IPS-18c (cell line): ENCODE measurements at regions not wholly inside any gene's neighbourhood (a gene's known extent, or its start where the extent isn't known, plus 50 kb on each side); places are given as distances from the start of the nearest gene placed in this dataset.

ENCODE experiments used
- H3K4me3 ChIP-seq: 2 replicates; pipeline ENCODE4 v1.7.0; 2013; ENCODE audit warnings: low read depth, mild to moderate bottlenecking, low read length, moderate library complexity; ENCODE audit not compliant: insufficient read depth
- H3K9me3 ChIP-seq: one replicate; pipeline ENCODE4 v1.6.1; 2013; ENCODE audit warnings: mild to moderate bottlenecking, low read length, moderate library complexity; ENCODE audit not compliant: control insufficient read depth, insufficient read depth

DNA sequence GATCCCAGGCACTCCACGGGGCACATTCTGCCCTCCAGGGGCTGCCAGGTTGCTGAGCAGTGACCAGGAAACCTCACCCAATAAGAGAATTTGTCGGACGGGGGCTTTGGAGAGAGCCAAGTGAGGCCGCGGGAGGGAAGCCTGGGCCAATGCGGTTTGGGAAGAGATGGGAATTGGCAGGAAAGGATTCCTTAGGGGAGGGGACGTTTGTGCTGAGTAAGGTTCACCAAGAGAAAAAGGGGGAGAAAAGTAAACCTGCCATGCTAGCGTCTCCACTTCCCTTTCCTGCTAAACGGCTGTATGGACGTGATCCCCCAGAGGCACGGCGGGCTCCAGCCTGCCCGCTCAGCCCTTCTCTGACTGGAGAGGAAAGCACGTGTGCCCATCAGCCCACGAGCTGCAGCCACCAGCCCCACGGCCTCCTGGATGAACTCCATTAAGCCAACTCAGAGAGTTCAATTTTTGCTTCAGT lies 194.4 kb upstream of the ID2 start:
- H3K4me3 ChIP-seq = no peak overlapping the region

DNA sequence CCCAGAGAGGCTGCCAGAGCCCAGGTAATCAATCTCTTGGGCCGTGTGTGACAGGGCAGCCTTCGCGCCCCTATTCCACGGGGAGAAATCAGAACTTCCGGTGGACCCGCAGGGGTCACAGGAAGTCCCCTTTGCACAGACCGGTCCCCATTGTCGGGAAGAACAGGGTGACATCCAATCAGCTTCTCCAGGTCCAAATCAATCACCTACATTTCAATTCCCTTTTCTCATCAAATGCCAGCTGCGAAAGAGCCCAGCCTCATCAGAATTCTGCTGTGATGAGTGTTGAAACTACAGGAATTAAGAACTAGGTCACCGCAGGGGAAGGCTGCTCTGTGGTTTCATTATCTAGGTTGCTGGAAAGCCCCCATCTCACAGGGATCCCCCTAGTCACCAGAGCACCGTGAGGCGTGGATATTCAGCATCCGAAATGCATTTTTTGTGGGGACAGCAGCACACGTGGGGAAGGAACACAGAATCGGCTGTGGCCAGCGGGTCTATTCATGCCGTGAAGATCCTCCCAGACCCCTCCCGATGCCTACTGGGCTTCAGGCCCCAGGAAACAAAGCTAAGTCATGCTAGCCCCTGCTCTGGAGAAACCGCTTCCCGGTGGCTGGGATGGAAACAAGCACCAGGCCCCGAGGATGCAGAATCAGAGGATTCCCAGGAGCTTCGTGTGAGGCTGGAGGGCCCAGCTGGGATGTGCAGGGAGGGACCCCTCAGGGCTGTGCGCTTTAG lies 193.7 kb upstream of the ID2 start:
- H3K9me3 ChIP-seq = no peaks in the 10 kb centered on the region
- H3K4me3 ChIP-seq = no peak overlapping the region

More for the DNA sequence above, 194.4 kb upstream of the ID2 start:
- H3K9me3 ChIP-seq = no peaks in the 10 kb centered on the region

DNA sequence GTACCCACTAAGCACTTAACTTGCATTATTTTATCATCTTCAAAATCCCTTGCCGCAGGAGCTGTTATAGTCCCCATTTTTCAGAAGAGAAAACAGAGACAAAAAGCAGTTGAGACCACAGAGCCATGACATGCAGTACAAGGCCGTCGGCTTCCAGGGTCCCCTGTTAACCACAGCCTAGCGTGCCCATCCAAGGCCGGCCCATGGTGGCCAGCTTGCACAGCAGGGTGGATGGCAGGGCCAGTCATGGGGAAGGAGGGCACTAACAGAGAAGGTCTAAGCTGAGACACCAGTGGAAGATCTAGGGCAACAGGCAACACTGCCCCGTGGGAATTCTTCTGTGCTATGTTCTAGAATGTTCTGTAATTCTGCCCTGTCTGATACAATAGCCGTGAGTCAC lies 192.6 kb upstream of the ID2 start:
- no peaks in the 10 kb centered on the region for H3K9me3 ChIP-seq
- H3K4me3 ChIP-seq = no peak overlapping the region

DNA sequence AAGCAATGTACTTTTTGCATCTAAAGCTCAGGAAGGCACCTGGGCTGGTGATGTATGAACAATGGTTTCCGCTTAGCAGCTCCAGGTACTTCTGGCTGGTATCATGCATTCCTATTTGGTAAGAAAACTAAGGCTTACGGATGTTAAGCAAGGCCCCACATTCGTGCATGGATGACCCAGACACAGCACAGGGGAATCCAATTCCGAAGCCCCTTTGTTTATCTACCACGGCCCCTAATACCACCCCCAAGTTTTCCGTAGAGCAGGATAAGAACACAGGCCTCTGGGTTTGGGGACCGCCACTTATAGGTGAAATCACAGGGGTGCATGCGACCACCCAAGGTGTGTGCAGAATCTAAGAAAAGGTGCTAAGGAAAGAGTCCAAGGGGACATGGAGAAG lies 192.1 kb upstream of the ID2 start:
- no peak overlapping the region for H3K4me3 ChIP-seq
- H3K9me3 ChIP-seq = no peaks in the 10 kb centered on the region

DNA sequence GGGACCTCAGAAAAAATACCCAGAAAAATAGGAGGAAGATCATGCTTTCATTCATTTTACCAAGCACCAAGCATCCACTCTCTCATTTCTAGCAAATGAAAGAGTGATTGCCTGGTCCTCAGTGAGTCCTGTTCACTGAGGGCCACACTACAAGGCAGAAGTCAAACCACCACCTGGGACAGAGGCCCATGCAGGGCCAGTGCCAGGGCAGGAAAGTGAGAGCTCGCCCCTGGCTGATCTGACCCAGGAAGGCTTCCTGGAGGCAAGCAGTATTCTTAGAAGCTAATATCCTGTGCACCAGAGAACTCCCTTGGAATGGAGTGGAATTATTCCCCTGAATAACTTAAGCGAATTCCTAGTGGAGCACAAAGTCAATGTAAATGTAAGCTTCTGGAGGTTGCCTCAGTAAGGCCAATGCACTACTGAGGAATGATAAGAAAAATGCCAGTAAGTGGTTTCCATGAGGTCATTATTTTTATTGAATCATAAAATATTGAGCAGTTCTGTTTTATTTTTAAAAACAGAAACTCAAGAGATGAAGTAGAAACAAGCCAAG lies 191.6 kb upstream of the ID2 start:
- Histone ChIP-seq H3K4me3 (no peak overlapping the region), H3K9me3 (no peaks in the 10 kb centered on the region)

DNA sequence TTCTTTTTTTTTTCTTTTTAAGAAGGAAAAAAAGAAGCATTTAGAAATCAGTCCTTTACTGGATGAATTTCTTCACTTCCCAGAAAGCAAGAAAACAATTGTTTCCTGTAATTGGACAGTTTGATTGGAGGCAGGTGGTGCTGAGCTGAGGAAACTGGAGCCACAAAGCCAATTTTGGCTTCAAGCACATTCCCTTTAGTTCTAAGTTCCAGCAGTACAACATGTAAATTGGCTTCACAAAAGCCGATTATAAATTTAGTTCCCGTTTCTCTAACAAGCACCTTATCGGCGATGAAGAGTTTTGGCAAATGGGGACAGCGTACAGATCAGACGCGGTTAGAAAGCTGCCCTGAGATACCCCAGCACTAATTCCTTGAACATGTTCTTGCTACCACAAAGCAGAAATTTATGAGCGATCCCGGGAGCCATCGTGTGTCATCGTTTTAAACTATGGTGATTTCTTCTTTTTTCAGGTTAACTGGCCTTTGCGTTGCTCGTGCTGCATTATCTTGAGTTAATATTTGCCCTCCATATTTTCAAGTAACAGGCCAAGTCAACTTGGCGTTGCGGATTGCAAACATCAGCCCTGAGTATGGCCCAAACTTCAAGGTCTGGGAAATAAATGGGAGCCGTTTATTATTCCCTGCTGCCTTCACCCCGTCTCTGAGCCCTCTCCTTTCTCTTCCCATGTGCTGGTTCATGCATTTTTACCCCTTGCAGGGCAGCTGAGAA lies 190.4 kb upstream of the ID2 start:
- Histone ChIP-seq H3K4me3 (no peak overlapping the region), H3K9me3 (no peaks in the 10 kb centered on the region)

DNA sequence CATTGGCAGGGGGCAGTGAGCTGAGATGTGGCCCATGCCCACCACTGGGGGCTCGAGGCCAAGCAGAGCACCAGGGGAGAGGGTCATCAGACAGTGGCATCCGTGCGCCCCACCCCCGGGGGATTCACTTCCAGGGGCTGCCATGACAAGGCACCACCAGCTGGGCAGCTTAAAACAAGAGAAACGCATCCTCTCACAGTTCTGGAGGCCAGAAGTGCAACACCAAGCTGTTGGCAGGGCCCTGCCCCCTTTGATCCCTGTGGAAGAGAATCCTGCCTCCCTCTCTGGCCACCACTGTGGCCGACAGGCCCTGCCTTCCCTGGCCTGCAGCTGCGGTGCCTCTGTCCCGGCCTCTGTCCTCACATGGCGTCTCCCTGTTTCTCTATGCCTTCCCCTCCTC lies 187.7 kb upstream of the ID2 start:
- Histone ChIP-seq H3K9me3 (no peaks in the 10 kb centered on the region), H3K4me3 (no peak overlapping the region)

DNA sequence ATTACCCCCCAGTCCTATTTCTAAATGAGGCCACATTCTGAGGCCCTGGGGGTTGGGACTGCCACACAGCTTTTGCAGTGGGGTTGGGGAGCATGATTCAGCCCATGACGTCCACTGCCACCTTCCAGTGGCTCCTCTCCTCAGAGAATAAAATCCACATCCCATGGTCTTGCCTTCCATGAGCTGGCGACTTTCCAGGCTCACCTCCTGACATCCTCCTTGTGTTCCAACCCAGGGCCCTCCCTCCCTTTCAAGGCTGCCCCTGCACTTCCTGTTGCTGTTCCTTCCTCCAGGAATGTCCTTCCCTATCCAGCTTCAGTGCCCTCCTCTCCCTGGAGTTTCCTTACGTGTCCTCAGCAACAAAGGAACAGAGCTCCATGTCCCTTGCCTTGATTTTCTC lies 187.3 kb upstream of the ID2 start:
- no peaks in the 10 kb centered on the region for H3K9me3 ChIP-seq
- no peak overlapping the region for H3K4me3 ChIP-seq

DNA sequence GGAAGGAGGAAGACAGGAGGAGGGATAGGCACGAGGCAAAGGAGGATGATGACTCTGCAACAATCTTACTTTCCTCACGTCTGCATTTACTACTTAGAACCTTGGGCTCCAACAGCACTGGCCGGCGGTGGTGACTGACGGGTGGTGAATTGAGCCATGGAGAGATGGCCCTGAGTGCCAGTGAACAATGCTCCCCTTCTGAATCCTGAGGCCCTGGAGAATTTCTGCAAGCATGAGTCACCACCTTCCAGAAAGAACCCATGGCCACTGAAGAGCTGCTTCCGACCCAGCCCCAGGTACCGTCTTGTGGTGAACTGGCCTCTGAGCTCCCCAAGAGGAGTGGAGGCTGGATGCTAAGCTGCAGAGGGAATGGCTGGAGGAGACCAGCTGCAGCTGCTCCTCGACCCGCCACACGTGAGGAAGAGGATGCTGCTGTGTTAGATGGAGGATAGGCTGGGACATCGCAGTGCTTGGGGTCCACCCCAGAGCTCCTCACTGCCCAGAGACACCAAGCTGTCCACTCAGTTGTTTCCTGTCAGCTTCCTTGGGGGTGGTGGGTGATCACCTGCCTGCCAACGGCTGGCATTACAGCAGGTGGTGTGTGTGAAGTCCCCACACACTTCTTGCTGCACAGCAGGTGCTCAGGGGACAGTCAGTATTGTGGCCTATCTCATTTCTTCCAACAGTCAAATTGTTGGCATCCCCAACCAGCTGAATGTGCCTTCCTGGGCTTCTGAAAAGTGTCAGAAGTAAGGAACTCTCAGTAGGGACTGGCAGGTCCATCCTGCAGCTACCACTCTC lies 186.5 kb upstream of the ID2 start:
- H3K9me3 ChIP-seq = no peaks in the 10 kb centered on the region

DNA sequence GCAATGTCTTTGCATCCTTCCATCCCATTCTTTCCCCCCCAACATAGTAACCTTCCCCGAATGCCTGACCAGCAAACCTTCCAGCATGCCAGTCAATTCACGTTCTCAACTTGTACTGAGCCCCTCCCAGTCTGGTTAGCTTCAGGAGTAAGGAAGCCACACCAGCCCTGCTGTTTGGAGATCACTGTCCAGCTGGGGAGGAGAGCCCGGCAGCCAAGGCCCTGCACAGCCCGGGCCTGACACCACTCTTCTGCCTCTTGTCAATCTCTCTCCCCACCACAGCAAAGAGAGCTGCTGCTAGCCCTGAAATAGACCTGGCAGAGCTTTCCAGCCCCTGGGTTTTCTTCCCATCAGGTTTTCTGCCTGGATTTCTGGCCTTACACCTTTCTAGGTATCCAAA lies 185.8 kb upstream of the ID2 start:
- Histone ChIP-seq H3K4me3 (no peak overlapping the region), H3K9me3 (no peaks in the 10 kb centered on the region)

More for the DNA sequence above, 186.5 kb upstream of the ID2 start:
- H3K4me3 ChIP-seq = no peak overlapping the region

DNA sequence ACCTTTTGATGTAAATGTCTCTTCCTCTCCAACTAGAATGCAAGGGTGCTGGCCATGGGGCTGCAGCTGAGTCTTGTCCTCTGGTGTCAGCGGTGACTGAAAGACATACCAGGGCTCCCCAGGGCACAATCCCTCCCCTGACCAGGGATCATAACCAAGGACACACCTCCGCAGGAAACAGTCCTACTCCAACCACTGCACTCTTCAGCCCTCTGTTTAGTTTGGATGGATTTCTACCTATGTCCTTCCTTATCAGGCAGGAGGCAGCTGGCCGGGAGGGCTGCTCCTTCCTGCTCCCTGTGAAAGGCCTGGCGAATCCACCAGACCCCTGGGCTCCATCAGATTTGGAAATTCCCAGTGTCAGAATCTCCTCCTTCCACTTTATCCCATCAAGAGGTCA lies 185.2 kb upstream of the ID2 start:
- H3K9me3 ChIP-seq = no peaks in the 10 kb centered on the region
- H3K4me3 ChIP-seq = no peak overlapping the region

DNA sequence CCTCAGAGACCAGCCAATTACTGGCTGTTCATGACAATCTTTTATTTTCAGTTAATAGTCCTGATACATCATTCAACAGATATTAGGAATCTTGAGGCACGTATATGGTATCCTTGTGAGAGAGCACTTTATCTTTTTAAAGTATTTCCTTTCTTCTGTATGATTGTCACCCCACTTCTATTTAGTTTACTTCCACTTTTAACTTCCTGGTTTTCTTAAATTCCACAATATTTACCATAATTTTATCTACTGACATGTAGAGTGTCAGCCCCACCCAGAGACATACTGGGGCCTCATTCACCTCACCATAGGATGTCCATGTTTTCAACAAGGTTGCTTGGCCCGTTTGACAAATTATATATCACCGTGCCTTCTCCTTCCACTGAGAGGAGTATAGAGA lies 182.9 kb upstream of the ID2 start:
- no peak overlapping the region for H3K4me3 ChIP-seq
- H3K9me3 ChIP-seq = no peaks in the 10 kb centered on the region

DNA sequence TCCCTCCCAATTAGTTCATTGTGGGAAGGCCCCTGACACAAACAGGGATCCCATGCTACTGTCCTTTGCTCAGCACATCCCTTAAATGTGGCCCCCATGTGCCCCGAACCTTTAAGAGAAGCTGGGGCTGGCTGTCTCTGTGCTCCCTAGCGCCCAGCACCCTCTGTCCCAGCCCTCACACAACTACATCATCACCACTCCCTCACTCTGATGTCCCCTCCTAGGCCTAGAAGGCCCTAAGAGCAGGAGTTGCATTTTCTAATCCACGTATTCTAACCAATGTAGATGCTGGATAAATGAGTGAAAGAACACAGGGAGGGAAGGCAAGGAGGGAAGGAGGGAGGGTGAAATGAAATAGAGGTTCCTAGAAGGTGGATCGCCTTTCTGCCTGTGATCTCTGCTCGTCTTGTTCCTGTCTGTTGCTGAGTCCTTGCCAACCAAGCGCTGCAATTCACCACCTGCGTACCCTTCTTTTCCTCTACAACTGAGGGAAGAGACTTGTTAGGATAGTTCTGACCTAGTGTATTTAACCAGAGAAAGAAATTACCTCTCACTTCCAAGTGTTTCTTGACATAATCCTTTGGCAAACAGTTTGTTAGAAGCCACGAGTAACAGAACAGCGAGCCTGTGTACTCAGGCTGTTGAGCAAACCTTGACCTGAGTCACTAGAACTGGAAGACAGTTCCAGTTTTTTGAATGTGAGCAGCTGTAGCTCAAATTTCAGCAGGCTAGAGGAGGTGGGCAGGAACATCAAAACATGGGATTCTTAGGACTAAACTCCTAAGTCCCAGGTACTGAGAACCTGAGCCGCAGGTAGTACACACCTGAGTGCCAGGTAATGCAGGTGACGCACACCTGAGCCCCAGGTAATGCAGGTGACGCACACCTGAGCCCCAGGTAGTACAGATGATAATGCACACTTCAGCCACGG lies 181.5 kb upstream of the ID2 start:
- H3K9me3 ChIP-seq = no peaks in the 10 kb centered on the region
- no peak overlapping the region for H3K4me3 ChIP-seq

DNA sequence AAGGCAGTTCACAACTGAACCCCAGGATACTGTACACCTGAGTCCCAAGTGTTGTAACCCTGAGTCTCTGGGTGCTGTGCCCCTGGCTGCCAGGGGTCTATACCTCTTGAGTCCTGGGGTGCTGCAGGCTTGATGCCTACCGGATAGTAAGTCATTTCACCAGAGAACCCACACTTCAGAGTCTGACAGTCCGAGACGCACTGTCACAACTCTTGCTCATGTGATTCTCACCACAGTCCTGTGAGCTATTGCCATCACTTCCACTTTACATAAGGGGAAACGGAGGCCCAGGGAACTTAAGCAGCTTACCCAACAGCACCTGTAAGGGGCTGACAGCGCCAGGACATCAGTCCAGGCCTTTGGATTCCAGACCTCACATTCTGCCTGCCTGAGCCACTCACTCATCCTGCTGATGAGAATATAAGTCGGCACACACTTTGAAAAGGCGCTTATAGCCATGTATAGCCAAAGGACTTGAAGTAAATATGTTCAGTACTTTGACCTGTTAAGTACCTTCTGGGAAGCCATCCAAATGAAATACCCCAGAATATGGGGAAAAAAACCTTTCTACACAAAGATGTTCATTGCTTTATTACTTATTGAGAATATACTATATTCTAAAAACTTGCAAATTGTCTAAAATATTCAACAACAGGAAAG lies 180.7 kb upstream of the ID2 start:
- Histone ChIP-seq H3K4me3 (no peak overlapping the region), H3K9me3 (no peaks in the 10 kb centered on the region)

DNA sequence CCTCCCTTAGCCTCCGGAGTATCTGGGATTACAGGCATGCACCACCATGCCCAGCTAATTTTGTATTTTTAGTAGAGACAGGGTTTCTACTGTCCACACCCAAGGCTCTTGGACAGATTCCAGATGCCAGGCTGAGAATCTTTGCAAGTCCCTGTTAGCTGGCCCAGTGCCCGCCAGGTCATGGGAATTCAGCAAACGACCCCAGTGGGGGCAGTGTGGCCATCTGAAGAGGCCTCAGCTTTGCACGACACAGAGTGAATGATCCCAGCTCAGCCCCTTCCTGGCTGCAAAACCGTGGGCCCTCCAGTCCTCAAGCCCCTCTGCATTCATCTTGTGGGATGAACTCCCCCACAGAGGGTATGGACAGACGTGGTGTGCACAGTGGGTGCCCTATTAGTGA lies 179.5 kb upstream of the ID2 start:
- Histone ChIP-seq H3K9me3 (no peaks in the 10 kb centered on the region), H3K4me3 (no peak overlapping the region)

DNA sequence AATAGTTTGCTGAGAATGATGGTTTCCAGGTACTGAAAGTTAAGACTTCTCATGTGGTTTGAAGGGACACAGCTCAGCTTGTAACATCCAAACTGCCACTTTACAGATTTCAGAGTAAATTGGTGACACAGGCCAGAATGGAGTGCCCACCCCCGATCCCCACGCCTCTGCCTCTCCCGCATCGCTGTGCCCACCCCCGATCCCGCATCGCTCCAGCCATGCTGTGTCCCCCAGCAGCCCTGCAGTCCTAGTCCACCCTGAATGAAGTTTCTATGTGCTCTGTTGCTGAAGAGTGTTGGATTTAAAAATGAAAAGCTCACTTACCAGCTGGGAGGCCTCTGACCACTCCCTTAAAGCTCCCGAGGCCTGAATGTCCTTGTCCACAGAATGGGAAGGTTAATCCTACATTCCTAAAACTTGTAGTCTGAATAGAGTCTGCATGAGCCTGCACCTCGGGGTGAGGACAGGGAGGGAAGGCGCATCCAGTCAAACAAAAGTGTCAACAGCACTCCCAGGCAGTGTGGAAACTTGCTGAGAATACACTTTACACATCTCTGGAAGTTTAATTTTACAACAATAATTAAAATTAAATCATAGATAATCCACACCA lies 176.4 kb upstream of the ID2 start:
- Histone ChIP-seq H3K4me3 (no peak overlapping the region), H3K9me3 (no peaks in the 10 kb centered on the region)
